Activated CD8-positive, alpha-beta memory T cell treated with anti-CD3 and anti-CD28 coated beads, Interleukin-2, amount 10 ng/mL, durations not matched to agents 7 days and 5 days (primary cell): ENCODE measurements at regions not wholly inside any gene's neighbourhood (a gene's known extent, or its start where the extent isn't known, plus 50 kb on each side); places are given as distances from the start of the nearest gene placed in this dataset.

Experiments
- ATAC-seq: fragments of 150-1000 bp; cut with Tn5 transposase; one replicate; pipeline ENCODE4 v1.10.0; 2021; ENCODE audit warnings: moderate library complexity
- CTCF ChIA-PET: fragments of 350-600 bp; sonication (Branson Sonifier 250); formaldehyde crosslinking; loops from one replicate; lab custom pipeline; 2021; ENCODE audit warnings: antibody characterized with exemption; lab: Charles Lee
- DNase-seq: peaks from one replicate; pipeline ENCODE4 v3.0.0-alpha.2; 2020
- H3K27ac Mint-ChIP-seq: one replicate; pipeline ENCODE4 v1.8.0; 2021; ENCODE audit warnings: mild to moderate bottlenecking, mixed read lengths
- H3K27me3 Mint-ChIP-seq: one replicate; pipeline ENCODE4 v1.8.0; 2021; ENCODE audit warnings: mixed read lengths
- H3K36me3 Mint-ChIP-seq: one replicate; pipeline ENCODE4 v1.8.0; 2021; ENCODE audit warnings: mild to moderate bottlenecking, mixed read lengths
- H3K4me1 Mint-ChIP-seq: one replicate; pipeline ENCODE4 v1.8.0; 2021; ENCODE audit warnings: mixed read lengths
- H3K4me3 Mint-ChIP-seq: one replicate; pipeline ENCODE4 v1.8.0; 2021; ENCODE audit warnings: mild to moderate bottlenecking, moderate library complexity, mixed read lengths
- H3K9me3 Mint-ChIP-seq: one replicate; pipeline ENCODE4 v1.8.0; 2022; ENCODE audit warnings: low read depth, mixed read lengths

GRCh38 chr9:115615821-115616665 lies 498.1 kb upstream of the TNC start:
- Mint-ChIP-seq H3K4me3 (no peak overlapping the region), H3K27ac (no peak overlapping the region), H3K27me3 (no peaks in the 10 kb centered on the region), H3K4me1 (no peaks in the 10 kb centered on the region), H3K36me3 (no peaks in the 10 kb centered on the region), H3K9me3 (peaks cover 4% of the 10 kb centered on the region)
- no peak for DNase-seq
- no peak for ATAC-seq
- CTCF ChIA-PET: no interaction called here

GRCh38 chr9:115616666-115617239 lies 498.8 kb upstream of the TNC start:
- DNase-seq: no peak
- CTCF ChIA-PET: no interaction called here
- Mint-ChIP-seq H3K4me3 (no peak overlapping the region), H3K27ac (no peak overlapping the region), H3K9me3 (peaks cover 6% of the 10 kb centered on the region), H3K4me1 (no peaks in the 10 kb centered on the region), H3K27me3 (no peaks in the 10 kb centered on the region), H3K36me3 (no peaks in the 10 kb centered on the region)
- ATAC-seq: no peak

GRCh38 chr9:115625251-115625650 lies 507.3 kb upstream of the TNC start:
- no peaks in the 10 kb centered on the region for H3K4me1 Mint-ChIP-seq
- ATAC-seq (no peak), DNase-seq (no peak)
- peaks cover 5% of the 10 kb centered on the region for H3K9me3 Mint-ChIP-seq
- H3K4me3 Mint-ChIP-seq: no peak overlapping the region
- no peaks in the 10 kb centered on the region for H3K36me3 Mint-ChIP-seq
- CTCF ChIA-PET: interaction anchor here (1.3 kb wide), 1 partner anchor 32 kb away, joined by 3 read pairs; no protein-coding TSS in a partner anchor
- no peaks in the 10 kb centered on the region for H3K27me3 Mint-ChIP-seq
- no peak overlapping the region for H3K27ac Mint-ChIP-seq

GRCh38 chr9:115625954-115626353 lies 508.0 kb upstream of the TNC start:
- no peak overlapping the region for H3K27ac Mint-ChIP-seq
- no peak overlapping the region for H3K4me3 Mint-ChIP-seq
- ATAC-seq: no peak
- CTCF ChIA-PET: no interaction called here
- DNase-seq: no peak
- no peaks in the 10 kb centered on the region for H3K27me3 Mint-ChIP-seq
- H3K4me1 Mint-ChIP-seq: no peaks in the 10 kb centered on the region
- no peaks in the 10 kb centered on the region for H3K36me3 Mint-ChIP-seq
- H3K9me3 Mint-ChIP-seq: peaks cover 2% of the 10 kb centered on the region

- CTCF ChIA-PET: no interaction called here
- DNase-seq: no peak
- H3K9me3 Mint-ChIP-seq: no peaks in the 10 kb centered on the region
- ATAC-seq: no peak
- no peaks in the 10 kb centered on the region for H3K4me1 Mint-ChIP-seq
- H3K36me3 Mint-ChIP-seq: no peaks in the 10 kb centered on the region
- no peak overlapping the region for H3K27ac Mint-ChIP-seq
- H3K27me3 Mint-ChIP-seq: no peaks in the 10 kb centered on the region
- H3K4me3 Mint-ChIP-seq: no peak overlapping the region
Observed at GRCh38 chr9:115627511-115627910, 509.6 kb upstream of the TNC start.

GRCh38 chr9:115628426-115628825 lies 510.5 kb upstream of the TNC start:
- H3K36me3 Mint-ChIP-seq: no peaks in the 10 kb centered on the region
- CTCF ChIA-PET: no interaction called here
- H3K4me1 Mint-ChIP-seq: no peaks in the 10 kb centered on the region
- no peak overlapping the region for H3K4me3 Mint-ChIP-seq
- no peaks in the 10 kb centered on the region for H3K9me3 Mint-ChIP-seq
- H3K27me3 Mint-ChIP-seq: no peaks in the 10 kb centered on the region
- H3K27ac Mint-ChIP-seq: no peak overlapping the region
- ATAC-seq (no peak), DNase-seq (no peak)

- ATAC-seq (no peak), DNase-seq (no peak)
- CTCF ChIA-PET: no interaction called here
- Mint-ChIP-seq H3K4me3 (no peak overlapping the region), H3K9me3 (no peaks in the 10 kb centered on the region), H3K27me3 (no peaks in the 10 kb centered on the region), H3K27ac (no peak overlapping the region), H3K36me3 (no peaks in the 10 kb centered on the region), H3K4me1 (no peaks in the 10 kb centered on the region)
Observed at GRCh38 chr9:115629879-115630840, 512.2 kb upstream of the TNC start.

GRCh38 chr9:115632391-115632790 lies 514.4 kb upstream of the TNC start:
- Mint-ChIP-seq H3K4me1 (no peaks in the 10 kb centered on the region), H3K9me3 (no peaks in the 10 kb centered on the region), H3K36me3 (no peaks in the 10 kb centered on the region), H3K27me3 (no peaks in the 10 kb centered on the region), H3K4me3 (no peak overlapping the region), H3K27ac (no peak overlapping the region)
- CTCF ChIA-PET: no interaction called here
- ATAC-seq: no peak
- no peak for DNase-seq

- Mint-ChIP-seq H3K27me3 (no peaks in the 10 kb centered on the region), H3K4me3 (no peak overlapping the region), H3K4me1 (no peaks in the 10 kb centered on the region), H3K36me3 (no peaks in the 10 kb centered on the region), H3K27ac (no peak overlapping the region), H3K9me3 (no peaks in the 10 kb centered on the region)
- no peak for ATAC-seq
- CTCF ChIA-PET: no interaction called here
- no peak for DNase-seq
Observed at GRCh38 chr9:115633104-115633503, 515.1 kb upstream of the TNC start.

GRCh38 chr9:115635680-115636383 lies 517.8 kb upstream of the PAPPA start:
- CTCF ChIA-PET: no interaction called here
- Mint-ChIP-seq H3K4me3 (no peak overlapping the region), H3K36me3 (no peaks in the 10 kb centered on the region), H3K27ac (no peak overlapping the region), H3K27me3 (no peaks in the 10 kb centered on the region), H3K4me1 (no peaks in the 10 kb centered on the region), H3K9me3 (no peaks in the 10 kb centered on the region)
- DNase-seq (no peak), ATAC-seq (no peak)

GRCh38 chr9:115636596-115636995 lies 517.0 kb upstream of the PAPPA start:
- DNase-seq (no peak), ATAC-seq (no peak)
- CTCF ChIA-PET: interaction anchor here (1.2 kb wide), 1 partner anchor 43 kb away, joined by 3 read pairs; no protein-coding TSS in a partner anchor
- Mint-ChIP-seq H3K27me3 (no peaks in the 10 kb centered on the region), H3K9me3 (no peaks in the 10 kb centered on the region), H3K4me3 (no peak overlapping the region), H3K27ac (no peak overlapping the region), H3K36me3 (no peaks in the 10 kb centered on the region), H3K4me1 (no peaks in the 10 kb centered on the region)

- no peaks in the 10 kb centered on the region for H3K36me3 Mint-ChIP-seq
- no peak overlapping the region for H3K4me3 Mint-ChIP-seq
- no peaks in the 10 kb centered on the region for H3K4me1 Mint-ChIP-seq
- DNase-seq (no peak), ATAC-seq (no peak)
- CTCF ChIA-PET: interaction anchor here (1.2 kb wide), 1 partner anchor 44 kb away, joined by 3 read pairs; no protein-coding TSS in a partner anchor
- no peaks in the 10 kb centered on the region for H3K9me3 Mint-ChIP-seq
- H3K27ac Mint-ChIP-seq: no peak overlapping the region
- H3K27me3 Mint-ChIP-seq: no peaks in the 10 kb centered on the region
Observed at GRCh38 chr9:115637661-115638060, 515.9 kb upstream of the PAPPA start.

GRCh38 chr9:115640887-115641286 lies 512.7 kb upstream of the PAPPA start:
- DNase-seq (no peak), ATAC-seq (no peak)
- Mint-ChIP-seq H3K36me3 (no peaks in the 10 kb centered on the region), H3K27ac (no peak overlapping the region), H3K27me3 (no peaks in the 10 kb centered on the region), H3K9me3 (no peaks in the 10 kb centered on the region), H3K4me3 (no peak overlapping the region), H3K4me1 (no peaks in the 10 kb centered on the region)
- CTCF ChIA-PET: no interaction called here
